ENCODE measurements at regions not wholly inside any gene's neighbourhood (a gene's known extent, or its start where the extent isn't known, plus 50 kb on each side); places are given as distances from the start of the nearest gene placed in this dataset.
"Not testable (repeated sequence)": the region's sequence is repeated elsewhere in the genome, so short reads cannot be mapped to it uniquely, and the experiment has no call there.

DNA sequence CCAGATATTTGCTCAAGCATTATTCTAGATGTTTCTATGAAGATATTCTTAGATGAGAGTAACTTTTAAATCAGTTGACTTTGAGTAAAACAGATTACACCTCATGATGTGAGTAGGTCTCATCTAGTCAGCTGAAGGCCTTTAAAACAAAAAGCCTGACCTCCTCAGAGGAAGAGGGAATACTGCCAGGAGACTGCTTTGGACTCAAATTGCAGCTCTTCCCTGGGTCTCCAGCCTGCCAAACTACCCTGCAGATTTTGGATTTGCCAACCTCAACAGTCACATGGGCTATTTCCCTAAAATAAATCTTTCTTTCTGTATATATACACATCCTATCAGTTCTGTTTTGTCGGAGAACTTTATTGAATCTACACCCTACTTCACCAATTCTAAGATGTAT, 182.5 kb upstream of the TENT5A start:
- no peak for DNase-seq (ENCODE audit: low spot score)
- TF ChIP-seq, protein P1, sequence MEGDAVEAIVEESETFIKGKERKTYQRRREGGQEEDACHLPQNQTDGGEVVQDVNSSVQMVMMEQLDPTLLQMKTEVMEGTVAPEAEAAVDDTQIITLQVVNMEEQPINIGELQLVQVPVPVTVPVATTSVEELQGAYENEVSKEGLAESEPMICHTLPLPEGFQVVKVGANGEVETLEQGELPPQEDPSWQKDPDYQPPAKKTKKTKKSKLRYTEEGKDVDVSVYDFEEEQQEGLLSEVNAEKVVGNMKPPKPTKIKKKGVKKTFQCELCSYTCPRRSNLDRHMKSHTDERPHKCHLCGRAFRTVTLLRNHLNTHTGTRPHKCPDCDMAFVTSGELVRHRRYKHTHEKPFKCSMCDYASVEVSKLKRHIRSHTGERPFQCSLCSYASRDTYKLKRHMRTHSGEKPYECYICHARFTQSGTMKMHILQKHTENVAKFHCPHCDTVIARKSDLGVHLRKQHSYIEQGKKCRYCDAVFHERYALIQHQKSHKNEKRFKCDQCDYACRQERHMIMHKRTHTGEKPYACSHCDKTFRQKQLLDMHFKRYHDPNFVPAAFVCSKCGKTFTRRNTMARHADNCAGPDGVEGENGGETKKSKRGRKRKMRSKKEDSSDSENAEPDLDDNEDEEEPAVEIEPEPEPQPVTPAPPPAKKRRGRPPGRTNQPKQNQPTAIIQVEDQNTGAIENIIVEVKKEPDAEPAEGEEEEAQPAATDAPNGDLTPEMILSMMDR (IDR thresholded peaks at IDR 0.05; ENCODE audit: borderline replicate concordance, control extremely low read depth, extremely low read depth, insufficient read depth, missing control alignments) = no peak
- in situ Hi-C loops (cut with MboI; ENCODE audit: low sequenced_read_pairs, unreplicated experiment) = no loop called here

DNA sequence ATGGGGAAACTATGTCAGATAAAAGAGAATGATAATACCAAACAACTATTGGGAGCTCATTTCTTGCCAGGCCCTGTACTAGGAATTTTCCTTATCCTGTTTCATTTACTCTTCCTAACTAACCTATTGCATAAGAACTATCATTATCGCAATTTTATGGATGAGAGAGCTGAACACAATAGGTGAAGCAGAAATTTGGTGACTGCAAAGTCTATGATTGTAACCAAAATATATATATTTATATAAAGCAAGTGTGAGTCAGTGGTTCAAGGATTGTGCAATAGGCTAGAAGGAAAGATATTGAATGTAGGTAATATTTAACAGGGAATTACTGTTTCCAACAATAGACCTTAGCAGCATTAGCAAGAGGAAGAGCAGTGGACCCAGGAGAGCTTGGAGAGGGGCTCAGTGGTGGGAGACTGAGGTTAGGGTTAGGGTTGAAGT, 181.1 kb upstream of the TENT5A start:
- no peak for DNase-seq (ENCODE audit: low spot score)
- in situ Hi-C loops (cut with MboI; ENCODE audit: low sequenced_read_pairs, unreplicated experiment) = no loop called here
- TF ChIP-seq, protein P1 (IDR thresholded peaks at IDR 0.05; ENCODE audit: borderline replicate concordance, control extremely low read depth, extremely low read depth, insufficient read depth, missing control alignments) = no peak

DNA sequence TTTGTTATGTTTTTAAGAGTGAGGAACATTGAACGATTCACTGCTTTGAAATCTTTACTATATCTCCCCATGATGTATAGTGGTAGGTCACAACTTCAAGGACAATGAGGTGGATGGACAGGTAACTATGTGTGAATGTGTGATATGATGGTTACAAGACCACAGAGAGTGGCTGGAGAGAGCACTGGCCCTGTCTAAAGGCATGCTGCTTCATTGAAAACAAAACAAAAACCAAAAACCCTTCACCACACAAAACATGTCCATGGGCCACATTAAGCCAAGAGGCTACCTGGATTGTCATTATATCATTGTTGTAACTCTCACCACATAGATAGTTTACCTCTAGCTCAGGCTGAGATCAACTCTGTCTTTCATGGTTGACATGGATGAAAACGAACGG, 180.6 kb upstream of the TENT5A start:
- DNase-seq (ENCODE audit: low spot score) = no peak
- TF ChIP-seq, protein P1 (IDR thresholded peaks at IDR 0.05; ENCODE audit: borderline replicate concordance, control extremely low read depth, extremely low read depth, insufficient read depth, missing control alignments) = no peak
- in situ Hi-C loops (cut with MboI; ENCODE audit: low sequenced_read_pairs, unreplicated experiment) = no loop called here

DNA sequence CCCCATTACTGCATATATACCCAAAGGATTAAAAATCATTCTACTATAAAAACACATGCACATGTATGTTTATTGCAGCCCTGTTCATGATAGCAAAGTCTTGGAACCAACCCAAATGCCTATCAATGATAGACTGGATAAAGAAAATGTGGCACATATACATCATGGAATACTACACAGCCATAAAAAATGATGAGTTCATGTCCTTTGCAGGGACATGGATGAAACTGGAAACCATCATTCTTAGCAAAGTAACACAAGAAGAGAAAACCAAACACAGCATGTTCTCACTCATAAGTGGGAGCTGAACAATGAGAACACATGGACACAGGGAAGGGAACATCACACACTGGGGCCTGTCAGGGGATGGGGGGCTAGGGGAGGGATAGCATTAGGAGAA, 180.0 kb upstream of the TENT5A start:
- DNase-seq (ENCODE audit: low spot score); in situ Hi-C loops (cut with MboI; ENCODE audit: low sequenced_read_pairs, unreplicated experiment): not testable (repeated sequence)

DNA sequence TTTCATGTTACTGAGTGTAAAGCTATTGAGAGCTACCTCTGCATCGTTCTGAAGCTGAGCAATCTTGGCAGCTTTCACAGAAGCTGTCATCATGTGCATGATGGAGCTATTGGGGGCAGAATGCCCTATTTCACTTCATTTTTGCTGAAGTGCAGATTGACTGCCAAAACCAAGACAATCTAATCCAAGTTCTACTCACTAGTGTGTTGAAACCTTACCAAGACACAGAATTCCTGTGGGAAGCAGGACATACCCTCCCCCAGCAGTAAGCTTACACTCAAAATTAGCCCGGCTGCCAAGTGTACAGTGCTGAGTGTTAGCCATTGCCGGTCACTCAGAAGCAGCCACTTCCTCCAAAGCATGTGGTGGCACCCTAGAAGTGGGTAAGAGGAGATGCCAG, 177.3 kb upstream of the TENT5A start:
- TF ChIP-seq, protein P1 (IDR thresholded peaks at IDR 0.05; ENCODE audit: borderline replicate concordance, control extremely low read depth, extremely low read depth, insufficient read depth, missing control alignments) = no peak

DNA sequence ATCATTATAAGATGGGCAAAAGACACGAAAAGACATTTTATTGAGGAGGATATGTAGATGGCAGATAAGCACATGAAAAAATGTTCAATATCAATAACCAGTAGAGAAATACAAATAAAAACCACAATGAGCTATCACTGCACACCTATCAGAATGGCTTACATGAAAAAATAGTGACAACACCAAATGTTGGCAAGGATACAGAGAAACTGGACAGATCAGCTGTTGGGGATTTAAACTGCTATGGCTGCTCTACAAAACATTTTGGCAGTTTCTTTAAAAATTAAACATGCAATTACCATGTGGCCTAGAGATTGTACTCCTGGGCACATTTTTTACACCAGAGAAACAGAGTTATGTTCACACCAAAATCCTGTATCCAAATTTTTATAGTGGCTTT, 172.7 kb upstream of the TENT5A start:
- in situ Hi-C loops (cut with MboI; ENCODE audit: low sequenced_read_pairs, unreplicated experiment) = no loop called here
- DNase-seq (ENCODE audit: low spot score) = no peak

More for the DNA sequence above, 177.3 kb upstream of the TENT5A start:
- DNase-seq (ENCODE audit: low spot score) = no peak
- in situ Hi-C loops (cut with MboI; ENCODE audit: low sequenced_read_pairs, unreplicated experiment) = no loop called here

DNA sequence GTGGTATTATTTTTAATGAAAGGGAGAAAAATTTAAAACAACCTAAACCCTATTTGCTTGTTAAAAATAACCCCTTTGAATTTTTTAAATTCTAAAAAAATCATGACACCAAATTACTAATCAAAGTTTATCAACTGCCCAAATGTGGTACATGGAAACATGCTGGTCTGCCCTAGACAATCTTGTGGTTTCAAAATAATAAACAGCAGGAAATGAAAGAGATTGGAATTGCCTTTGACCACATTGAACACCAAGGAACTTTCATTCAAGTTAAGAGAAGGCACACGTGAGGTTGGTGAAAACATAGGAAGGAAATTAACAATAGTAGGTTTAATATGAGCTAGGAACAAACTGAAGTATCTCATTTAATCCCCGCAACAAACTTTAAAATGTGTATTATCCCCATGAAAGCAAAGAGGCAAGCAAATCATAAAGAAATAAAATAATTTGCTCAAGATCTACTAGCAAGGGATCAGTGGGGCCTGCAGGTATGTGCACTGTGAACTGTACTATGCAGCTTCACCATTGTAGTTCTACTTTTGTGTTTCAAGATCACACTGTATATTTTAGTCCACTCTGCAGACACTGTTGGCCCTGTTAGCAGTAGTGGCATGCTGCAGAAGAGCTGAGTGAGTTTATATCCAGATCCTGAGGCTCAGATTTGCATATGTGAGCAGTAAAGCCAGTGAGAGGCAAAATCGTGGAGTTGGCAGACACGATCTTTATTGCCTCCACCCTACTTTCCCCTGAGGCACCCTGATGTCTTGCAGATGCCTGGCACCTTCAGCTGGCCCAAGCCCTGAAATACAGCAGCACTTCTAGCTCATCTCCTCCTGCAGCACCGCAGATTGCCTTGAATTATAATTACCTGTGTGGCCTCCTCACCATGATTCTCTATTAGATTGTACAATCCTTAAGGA, 157.8 kb upstream of the TENT5A start:
- TF ChIP-seq, protein P1 (IDR thresholded peaks at IDR 0.05; ENCODE audit: borderline replicate concordance, control extremely low read depth, extremely low read depth, insufficient read depth, missing control alignments) = no peak
- no peak for DNase-seq (ENCODE audit: low spot score)
- in situ Hi-C loops (cut with MboI; ENCODE audit: low sequenced_read_pairs, unreplicated experiment) = no loop called here

More for the DNA sequence above, 172.7 kb upstream of the TENT5A start:
- TF ChIP-seq, protein P1 (IDR thresholded peaks at IDR 0.05; ENCODE audit: borderline replicate concordance, control extremely low read depth, extremely low read depth, insufficient read depth, missing control alignments) = no peak

All from GM13976 (cell line).